HG03159 (cell line): ENCODE measurements at regions not wholly inside any gene's neighbourhood (a gene's known extent, or its start where the extent isn't known, plus 50 kb on each side); places are given as distances from the start of the nearest gene placed in this dataset.

Experiments used
- ATAC-seq: cut with Tn5 transposase; IDR thresholded peaks from one replicate; pipeline ENCODE4 v1.9.1; 2021; ENCODE audit warnings: mild to moderate bottlenecking, moderate library complexity; ENCODE audit not compliant: unreplicated experiment

DNA sequence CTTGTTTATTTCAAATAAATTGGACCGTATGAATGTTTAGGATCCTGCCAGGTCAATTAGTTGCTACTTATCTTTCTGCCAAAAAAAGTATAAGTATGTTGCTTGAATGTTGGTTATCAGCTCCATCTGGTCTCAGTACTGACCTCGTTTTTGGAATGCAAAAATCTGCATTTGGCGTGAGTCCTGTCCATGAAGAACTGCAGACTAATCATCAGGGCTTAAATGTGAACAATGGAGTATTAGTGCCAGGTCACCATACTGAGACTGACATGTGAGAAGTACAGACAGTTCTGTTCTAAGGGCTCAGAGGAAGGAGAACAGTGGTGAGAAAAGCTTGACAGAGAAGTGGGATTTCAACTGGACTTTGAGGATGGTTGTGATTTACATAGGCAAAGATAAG is 393.1 kb upstream of the SLC14A2 start:
- ATAC-seq = no peak

DNA sequence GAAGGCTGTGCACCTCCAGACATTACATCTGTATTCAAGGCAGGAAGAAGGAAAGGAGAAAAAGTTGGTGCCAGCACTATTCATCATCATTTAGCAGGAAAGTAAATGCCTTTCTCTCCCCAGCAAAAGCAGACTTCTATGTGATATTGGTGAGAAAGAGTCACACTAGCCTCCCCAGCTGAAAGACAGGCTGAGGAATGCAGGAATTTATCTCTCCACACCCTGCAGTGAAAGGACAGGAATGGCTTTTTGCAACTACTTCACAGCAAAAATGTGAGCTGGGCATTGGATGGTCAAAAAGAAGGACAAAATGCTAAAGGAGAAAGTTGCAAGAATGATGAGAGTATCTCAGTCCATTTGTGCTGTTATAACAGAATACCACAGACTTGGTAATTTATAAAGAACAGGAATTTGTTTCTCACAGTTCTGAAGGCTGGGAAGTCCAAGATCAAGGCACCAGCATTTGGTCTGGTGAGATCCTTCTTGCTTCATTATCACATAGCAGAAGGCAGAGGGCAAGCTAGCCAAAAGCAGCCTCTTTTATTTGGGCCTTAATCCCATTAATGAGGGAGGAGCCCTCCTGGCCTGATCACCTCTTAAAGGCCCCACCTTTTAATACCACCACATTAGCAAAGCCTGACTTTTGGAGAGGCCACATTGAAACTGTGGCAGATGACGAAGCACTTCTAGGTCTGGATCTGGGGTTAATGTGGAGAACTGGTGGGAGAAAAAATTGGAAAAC is 388.1 kb upstream of the SLC14A2 start:
- no peak for ATAC-seq

DNA sequence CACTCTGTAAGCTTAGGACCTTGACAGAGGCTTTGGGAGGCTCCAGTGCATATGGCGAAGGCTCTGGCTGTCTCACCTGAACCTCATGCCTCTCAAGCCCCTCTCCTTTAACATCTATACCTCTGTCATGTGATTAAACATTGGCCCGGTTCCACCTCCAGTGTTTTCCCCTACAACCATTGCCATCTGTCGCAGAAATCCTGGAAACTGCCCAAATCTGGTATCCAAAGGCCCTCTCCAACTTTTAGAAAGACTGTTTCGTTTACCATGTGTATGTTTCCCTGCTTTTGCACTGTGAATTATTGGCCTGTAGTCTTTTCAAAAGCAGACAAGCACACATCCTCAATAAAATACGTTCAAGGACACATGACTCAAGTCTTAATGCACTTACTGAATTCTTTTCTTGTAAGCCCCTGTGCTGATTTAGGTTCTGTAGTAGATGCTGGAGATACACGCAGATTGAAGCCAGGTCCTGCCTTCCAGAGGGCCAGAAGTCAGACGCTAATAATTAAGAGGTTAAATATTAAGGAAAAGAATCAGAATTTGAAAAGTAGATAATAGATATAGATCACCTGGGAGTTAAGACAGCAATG is 386.4 kb upstream of the SLC14A2 start:
- ATAC-seq = no peak

DNA sequence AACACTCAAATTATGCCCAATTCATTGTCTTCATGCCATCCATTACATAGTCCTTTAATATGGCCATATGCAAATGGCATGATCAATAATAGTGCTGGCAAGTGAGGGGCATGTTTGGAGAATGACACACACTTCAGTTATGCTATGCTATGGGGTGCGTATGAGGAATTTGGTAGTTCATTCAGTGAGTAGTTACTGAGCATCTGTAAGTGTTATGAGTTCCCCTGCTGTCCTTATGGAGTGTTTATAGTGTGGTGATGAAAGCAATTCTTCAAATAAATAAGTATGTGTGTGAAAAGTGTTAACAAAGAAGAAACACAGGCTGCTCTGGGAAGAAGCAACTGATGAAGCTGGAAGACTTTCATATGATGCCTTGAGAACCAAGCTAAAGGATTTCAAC is 383.7 kb upstream of the SLC14A2 start:
- no peak for ATAC-seq

DNA sequence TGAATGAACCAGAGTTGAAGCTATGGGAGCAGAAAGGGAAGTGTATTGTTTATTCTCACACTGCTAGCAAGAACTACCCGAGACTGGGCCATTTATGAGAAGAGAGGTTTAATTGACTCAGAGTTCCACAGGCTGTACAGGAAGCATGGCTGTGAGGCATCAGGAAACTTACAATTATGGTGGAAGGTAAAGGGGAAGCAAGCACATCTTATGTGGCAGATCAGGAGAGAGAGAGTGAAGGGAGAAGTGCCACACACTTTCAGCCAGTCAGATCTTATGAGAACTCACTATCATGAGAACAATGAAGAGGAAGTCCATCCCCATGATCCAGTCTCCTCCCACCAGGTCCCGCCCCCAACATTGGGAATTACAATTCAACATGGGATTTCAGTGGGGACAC is 383.2 kb upstream of the SLC14A2 start:
- no peak for ATAC-seq

DNA sequence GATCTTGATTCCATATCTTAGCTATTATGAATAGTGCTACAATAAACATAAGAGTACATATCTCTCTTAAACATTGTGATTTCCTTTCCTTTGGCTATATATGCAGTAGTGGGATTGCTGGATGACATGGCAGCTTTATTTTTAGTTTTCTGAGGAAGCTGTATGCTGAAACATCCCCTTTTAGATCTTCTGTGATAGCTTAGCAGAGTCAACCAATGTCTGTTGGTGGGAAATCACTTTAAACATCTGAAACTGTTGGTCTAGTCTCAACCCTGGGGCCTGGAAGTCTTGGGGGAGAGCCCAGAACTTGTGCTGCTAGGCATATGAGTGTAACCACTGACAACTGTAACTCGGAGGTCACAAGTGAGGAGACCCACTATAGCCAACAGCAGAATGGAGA is 378.6 kb upstream of the SLC14A2 start:
- ATAC-seq = no peak

DNA sequence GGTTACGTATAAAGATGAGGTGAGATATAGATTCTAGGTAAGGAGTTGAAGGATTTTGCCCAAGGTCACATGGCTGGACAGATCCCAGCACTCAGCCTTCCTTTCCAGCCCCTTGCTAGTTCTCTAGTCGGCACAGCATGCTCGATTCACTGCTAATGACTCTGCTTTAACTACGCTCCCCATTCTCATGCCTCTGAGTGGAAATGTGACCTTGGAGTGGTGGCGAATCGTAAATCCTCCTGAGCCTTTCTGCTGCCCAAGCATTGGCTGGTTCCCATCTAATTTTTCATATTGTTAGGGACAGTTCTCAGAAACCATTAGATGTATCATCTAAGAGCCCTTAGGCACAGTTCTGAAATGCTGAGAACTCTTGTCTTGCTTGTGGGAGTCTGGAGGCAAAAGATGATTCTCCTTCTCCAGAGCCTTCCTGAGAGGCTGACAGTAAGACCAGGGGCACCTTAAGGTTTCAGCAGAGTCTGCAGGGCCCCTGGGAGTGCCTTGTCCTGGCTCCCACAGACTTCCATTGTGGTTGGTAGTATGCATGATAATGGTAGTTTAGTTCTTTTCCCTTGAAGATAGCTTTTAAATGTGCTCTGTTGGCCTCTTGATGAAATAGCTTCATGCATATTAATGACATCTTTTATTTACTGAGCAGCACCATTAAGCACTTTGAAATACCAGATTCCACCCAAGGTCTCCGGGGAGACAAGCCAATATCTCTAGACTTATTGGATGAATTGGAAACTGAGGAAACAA is 377.8 kb upstream of the SLC14A2 start:
- ATAC-seq = no peak

DNA sequence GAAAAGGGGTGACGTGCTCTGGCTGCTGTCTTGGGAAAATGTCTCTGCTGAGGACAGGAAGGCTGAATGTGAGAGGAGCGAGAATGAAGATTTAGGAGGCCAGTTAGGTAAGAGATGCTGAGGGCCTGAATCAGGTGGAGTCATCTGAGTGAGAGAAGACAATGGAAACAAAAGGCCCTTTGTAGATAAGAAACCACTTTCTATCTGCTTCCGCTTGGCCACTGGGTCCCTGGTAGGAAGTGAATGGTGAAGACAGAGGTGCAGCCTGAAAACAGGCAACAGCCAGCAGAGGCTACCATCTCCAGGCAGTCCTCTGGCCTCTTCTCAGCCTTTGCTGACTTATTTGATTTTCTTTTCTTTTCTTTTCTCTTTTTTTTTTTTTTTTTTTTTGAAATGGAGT is 374.0 kb upstream of the SLC14A2 start:
- ATAC-seq = no peak

DNA sequence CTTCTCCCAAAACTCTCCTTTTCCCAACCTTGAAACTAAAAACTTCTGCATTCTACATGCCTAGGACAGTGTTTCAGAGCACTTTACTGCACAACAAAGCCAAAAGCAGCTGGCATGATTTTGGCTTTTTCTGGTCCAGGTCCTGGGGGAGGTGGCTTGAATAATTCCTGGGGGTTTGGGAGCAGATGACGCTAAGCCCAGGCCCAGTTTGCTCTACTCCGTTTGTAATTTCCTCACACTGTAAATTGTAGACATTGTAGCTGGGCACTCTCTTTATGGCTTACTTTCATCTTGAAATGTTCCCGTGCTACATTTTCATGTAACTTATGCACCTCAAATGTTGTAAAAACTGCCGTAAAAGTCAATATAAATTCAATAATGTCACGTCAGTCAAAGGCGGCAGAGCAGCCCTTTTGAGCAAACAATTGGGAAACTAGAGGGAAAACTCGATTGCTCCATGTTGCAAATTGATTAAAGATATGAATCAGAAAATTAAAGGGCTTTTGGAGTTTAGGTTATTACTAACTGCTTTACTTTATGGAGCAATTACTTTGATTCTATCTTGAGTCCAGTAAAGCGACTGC is 373.2 kb upstream of the SLC14A2 start:
- no peak for ATAC-seq

DNA sequence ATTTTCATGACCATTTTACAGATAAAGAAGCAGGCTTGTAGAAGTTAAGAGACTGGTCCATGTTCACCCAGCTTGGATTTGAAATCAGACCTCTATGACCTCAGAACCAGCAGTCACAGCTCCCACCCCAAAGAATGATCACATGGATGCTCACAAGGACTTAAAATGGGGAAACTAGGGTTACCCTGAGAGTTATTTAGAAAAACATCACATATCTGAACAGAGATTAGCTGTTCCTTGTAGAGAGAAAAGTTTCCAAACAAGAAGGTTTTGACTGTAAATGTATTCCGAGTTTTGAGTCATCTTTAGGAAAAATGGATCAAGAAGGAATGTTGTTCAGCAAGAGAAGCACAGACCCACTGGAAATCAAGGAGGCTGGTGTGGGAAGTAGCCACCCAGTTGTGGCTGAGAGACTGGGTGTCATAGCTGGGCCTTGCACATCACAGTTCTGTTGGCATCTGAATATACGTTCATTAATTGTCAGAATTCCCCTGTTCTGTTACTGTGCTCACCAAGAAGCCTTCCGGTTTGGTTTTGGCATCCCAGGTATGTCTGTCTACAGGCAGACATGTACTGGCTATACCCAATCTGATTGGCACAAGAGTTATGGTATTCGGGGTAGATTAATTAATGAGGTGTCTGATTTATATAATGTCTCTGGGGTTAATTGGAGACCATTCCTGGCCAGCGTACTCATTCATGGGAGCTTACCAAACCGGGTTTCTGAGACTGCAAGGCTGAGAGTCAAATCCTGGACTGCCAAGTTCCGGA is 371.8 kb upstream of the SLC14A2 start:
- no peak for ATAC-seq

DNA sequence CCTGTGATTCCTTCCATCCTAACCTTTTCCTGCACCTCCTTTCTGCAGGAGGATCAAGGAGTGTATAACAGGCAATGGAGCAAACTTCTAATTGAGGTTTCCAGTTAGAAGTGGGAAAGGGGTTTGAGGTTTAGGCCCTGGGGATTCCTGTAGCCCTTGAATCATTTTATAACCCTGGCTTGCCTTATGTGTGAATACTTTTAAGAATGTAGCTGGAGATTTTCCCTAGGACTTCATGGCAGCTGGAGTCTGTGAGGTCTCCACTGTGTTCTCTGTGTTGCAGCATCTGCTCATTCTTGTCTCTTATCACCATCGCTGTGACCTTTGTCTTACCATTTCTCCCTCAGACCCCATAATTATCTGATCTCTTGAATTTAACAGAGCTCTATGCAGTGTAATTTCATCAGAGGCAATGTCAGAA is 370.2 kb upstream of the SLC14A2 start:
- no peak for ATAC-seq

DNA sequence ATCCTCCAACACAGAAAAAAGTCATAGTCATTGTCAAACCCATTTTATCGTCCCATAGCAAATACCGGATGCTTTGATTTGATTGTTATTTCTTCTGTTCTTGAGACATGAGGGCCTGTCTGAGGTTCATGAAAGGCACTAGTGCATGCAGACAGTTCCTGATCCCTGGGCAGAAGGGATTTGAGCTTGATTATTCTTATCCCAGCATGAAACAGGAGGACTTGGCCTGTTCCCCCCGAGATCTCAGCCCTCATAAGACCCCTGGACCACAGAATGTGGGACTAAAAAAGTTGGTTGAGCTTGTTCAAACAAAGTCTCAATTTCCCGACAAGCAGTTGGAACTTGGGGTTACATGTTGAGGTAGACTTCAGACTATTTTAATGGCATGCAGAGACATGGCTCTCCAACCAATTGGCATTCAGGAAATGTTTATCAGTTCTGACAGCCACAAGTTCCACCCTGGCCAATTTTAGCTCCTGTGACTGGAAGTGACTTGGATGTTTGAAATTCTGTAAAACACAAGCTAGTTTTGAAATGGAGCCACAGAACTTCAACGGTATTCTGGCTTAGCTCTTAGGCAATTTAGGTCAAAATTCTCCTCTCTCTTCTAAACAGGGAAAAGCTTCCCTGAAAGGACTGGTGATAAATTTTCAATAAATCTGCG is 366.9 kb upstream of the SLC14A2 start:
- no peak for ATAC-seq

DNA sequence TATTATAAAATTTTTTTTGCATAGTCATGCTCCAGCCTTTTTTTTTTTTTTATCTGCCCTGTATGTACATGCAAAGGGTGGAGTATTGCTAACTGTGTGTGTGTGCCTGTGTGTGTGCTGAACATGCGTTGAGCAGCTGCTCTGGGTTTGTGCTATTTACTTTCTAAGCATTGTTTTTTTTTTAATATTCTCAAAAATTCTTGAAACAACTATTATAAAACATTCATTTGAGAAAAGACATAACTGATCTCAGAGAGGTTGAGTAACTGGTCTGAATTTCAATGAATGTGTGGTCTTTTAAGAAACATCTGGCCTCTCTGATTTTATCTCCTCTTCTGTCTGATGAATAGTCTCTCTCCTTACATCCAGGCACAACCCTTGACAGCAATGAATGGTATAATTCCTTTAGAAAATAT is 366.0 kb upstream of the SLC14A2 start:
- ATAC-seq = no peak

DNA sequence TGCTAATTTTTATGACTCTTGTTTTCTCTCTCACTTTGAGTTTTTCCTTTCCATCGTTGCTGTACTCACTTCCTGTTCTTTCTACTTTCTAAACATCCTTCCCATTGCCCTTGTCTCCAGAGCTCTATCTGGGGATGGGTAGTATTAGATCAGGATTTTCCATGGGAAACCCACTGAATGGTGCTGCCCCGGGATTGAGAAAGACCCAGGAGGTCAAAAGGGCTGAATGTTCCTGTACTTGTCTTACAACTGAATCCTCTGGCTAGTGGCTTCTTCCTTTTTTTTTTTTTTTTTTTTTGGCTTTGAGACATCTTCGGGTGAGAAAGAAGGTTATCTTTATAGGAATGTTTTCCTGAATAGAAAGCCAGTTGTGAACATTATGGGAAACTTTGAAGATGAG is 364.8 kb upstream of the SLC14A2 start:
- no peak for ATAC-seq

DNA sequence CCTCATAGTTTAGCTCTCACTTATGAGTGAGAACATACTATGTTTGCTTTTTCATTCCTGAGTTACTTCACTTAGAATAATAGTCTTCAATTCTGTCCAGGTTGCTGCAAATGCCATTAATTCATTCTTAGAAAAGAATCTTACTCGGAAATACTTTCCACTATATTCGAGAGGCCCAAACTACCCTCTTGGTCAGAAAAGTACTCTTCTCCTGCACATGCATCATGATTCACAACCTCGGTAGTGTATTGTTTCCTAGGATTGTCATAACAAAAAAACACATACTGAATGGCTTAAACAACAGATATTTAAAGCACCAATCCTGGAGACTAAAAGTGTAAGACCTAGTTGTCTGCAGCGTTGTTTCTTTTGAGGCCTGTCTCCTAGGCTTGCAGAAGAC is 364.0 kb upstream of the SLC14A2 start:
- ATAC-seq = no peak

DNA sequence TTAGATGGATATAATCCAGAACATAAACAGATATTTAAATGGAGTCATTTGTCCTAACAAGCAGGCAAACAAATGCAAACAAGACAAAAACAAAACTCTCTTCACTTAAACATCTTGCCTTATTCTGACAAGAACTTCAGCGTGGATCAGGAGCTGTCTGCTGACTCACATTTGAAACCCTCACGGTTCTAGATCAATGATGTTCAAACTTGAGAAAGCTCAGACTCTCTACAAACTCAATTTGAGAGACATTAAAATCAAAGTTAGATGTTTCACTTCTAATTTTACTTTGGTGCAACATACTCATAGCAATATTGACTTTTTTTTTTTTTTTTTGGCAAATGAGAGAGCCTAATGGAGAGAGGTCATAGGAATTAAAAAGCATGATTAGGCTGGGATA is 362.8 kb upstream of the SLC14A2 start:
- ATAC-seq = no peak

DNA sequence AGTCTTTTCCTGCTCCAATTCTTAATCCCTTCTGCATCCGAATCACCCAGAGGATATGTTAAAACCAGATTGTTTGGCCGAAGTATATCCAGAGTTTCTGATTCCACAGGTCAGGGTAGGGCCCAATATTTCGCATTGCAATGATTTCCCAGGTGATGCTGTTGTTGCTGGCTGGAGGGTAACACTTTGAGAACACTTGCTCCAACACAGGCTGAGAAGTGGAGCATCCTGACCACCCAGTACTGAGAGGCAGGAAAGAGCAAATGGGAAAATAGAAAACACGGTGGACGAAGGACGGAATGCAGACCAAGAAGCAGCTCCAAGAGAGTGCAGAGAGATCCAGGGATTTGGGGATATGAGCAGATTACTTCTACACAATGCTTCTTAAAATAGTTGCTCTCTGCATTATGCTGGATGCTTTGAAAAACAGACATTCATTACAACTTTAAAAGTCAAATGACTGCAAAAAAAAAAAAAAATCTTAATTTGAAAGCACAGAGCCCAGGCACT is 362.2 kb upstream of the SLC14A2 start:
- no peak for ATAC-seq

DNA sequence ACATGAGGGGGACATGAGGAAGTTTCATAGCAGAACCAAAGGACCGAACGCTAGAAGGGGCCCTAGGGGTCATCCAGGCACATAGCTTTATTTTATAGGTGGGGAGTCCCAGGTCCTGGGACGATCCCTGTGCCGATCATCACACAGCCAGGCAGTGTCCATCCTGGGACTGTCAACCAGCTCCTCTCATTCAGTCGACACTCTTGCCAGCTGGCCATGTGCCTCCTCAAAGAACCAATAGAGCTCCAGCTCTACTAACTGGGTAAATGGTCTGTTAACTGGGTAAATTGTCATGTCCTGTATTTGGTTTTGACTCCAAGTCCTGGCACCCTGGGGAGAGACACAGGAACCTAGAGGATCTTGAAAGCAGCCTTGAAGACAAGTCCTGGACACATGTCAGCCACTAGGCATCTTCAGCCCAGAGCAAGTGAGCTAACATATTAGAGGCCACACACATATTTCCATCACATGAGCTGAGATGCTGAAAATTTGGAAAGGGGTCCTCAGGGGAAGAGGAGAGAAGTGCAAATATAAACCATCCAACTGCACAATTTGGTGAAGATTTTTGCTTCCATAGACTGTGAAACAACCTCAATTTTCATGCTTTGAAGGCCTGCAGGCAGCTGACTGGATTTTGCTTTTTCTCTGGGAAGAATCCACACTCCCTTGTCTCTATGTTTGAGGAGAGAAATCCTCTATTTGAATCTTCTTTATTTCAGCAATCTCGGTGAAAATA is 361.1 kb upstream of the SLC14A2 start:
- no peak for ATAC-seq

DNA sequence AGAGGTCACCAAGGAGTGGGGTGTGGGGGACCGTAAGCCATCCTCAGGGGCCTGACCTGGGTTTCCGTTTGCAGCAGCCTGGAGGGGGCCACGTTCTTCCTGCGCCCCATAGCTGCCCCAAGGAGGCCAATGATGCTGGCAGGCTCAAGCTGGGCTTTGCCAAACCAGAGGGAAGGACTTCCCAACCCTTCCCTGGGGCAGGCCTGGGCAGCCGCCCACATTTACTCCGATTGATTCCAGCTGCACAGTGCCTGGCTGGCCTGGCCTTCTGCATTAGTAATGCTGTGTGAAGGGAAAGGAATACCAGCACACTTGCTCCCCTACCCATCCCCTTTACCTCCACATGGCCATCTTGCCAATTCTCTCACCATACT is 360.6 kb upstream of the SLC14A2 start:
- no peak for ATAC-seq
